PFSK-1 (cell line): ENCODE measurements at regions not wholly inside any gene's neighbourhood (a gene's known extent, or its start where the extent isn't known, plus 50 kb on each side); places are given as distances from the start of the nearest gene placed in this dataset.

ENCODE experiments used
- FOXP2 ChIP-seq: optimal IDR thresholded peaks from 2 replicates; pipeline ENCODE3; 2011; ENCODE audit warnings: borderline replicate concordance, control low read depth, inconsistent platforms; ENCODE audit not compliant: insufficient read depth; ENCODE audit errors: extremely low read length, extremely low read depth
- POLR2AphosphoS5 ChIP-seq: IDR thresholded peaks from 2 replicates; pipeline ENCODE4 v1.6.1; 2012; ENCODE audit warnings: low read depth, mild to moderate bottlenecking, control low read depth, low read length, moderate library complexity
- REST ChIP-seq, 2 experiments: IDR thresholded peaks; 2 replicates each; pipeline versions ENCODE4 v1.6.1 to v1.8.0; 2011 to 2012; ENCODE audit warnings: low read depth in 2 of 2, low read length in 2 of 2, control low read depth in 1 of 2, inconsistent platforms in 1 of 2, mild to moderate bottlenecking in 1 of 2, moderate library complexity in 1 of 2; ENCODE audit not compliant: insufficient read depth in 1 of 2
- SIN3A ChIP-seq: IDR thresholded peaks from 2 replicates; pipeline ENCODE4 v1.6.1; 2012; ENCODE audit warnings: mild to moderate bottlenecking, low read length, moderate library complexity, borderline replicate concordance; ENCODE audit not compliant: insufficient read depth
- TAF1 ChIP-seq: IDR thresholded peaks from 2 replicates; pipeline ENCODE4 v1.6.1; 2012; ENCODE audit warnings: low read length, control low read depth, borderline replicate concordance; ENCODE audit not compliant: insufficient read depth

DNA sequence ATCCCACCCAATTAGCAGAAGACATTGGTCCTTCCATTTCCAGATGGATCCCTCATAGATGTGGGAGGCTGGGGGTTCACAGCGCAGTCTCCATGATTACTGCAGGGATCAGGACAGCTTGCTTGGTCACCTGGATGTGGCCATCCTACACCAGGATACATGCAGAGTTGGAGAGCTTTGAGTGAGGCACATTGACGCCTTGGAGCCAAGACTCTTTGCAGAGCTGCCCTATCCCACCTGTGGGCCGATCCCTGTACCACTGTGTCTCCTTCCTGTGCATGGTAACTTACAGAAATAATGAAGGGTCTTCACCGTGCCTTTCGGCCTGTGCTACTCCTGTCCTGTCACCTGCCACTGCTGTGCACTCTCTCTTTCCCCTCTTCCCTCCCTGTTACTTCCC lies 444.8 kb downstream of the GLRX3 start:
- TF ChIP-seq REST (IDR thresholded peaks at IDR 0.05; ENCODE audit: insufficient read depth in 1 of 2, low read depth in 2 of 2, low read length in 2 of 2) (no peak), POLR2AphosphoS5 (no peak), FOXP2 (no peak), SIN3A (no peak), TAF1 (no peak)
